ENCODE measurements at regions not wholly inside any gene's neighbourhood (a gene's known extent, or its start where the extent isn't known, plus 50 kb on each side); places are given as distances from the start of the nearest gene placed in this dataset.

GRCh38 chr7:121798453-121798840, 74.5 kb upstream of the PTPRZ1 start:
- H3K27ac ChIP-seq (ENCODE audit: low read depth, low read length) = no peak overlapping the region

GRCh38 chr7:121797657-121798452, 75.1 kb upstream of the PTPRZ1 start:
- Histone ChIP-seq H3K9ac (ENCODE audit: low read length) (no peak overlapping the region), H3K56ac (ENCODE audit: low read length) (no peak overlapping the region), H3K36me3 (ENCODE audit: control insufficient read depth, insufficient read depth, low read length) (no peaks in the 10 kb centered on the region), H4K5ac (ENCODE audit: low read length) (peak overlapping the region; percentile 78), H3K23ac (ENCODE audit: low read length) (no peak overlapping the region), H3K4ac (ENCODE audit: low read depth, low read length) (no peak overlapping the region), H3K27ac (ENCODE audit: low read depth, low read length) (peak overlapping the region; percentile 36), H3K4me3 (ENCODE audit: low read length) (no peak overlapping the region), H2BK5ac (ENCODE audit: low read length) (no peak overlapping the region), H3K18ac (ENCODE audit: low read length) (peak overlapping the region; percentile 60), H3K4me1 (ENCODE audit: control insufficient read depth, low read depth, low read length) (peaks cover 2% of the 10 kb centered on the region), H2AK5ac (ENCODE audit: low read length) (no peak overlapping the region), H2BK15ac (replicated peaks; ENCODE audit: low read depth) (no peak overlapping the region), H3K27me3 (ENCODE audit: insufficient read depth, low read length, poor library complexity) (no peaks in the 10 kb centered on the region), H3K4me2 (ENCODE audit: low read length) (no peak overlapping the region), H4K8ac (ENCODE audit: low read depth, low read length) (no peak overlapping the region), H3K79me2 (ENCODE audit: control insufficient read depth, insufficient read depth, low read length) (no peaks in the 10 kb centered on the region), H2BK120ac (ENCODE audit: low read depth, low read length) (peak overlapping the region; percentile 82), H3K79me1 (ENCODE audit: low read length) (no peaks in the 10 kb centered on the region)
- DNase-seq = peak; percentile 22
- no CpG with 5 or more reads among the region's 6 CpGs for WGBS (ENCODE audit: extremely low coverage, insufficient coverage, low lambda C conversion rate)

More at GRCh38 chr7:121798453-121798840, 74.5 kb upstream of the PTPRZ1 start:
- H3K9ac ChIP-seq (ENCODE audit: low read length) = no peak overlapping the region
- no peaks in the 10 kb centered on the region for H3K27me3 ChIP-seq (ENCODE audit: insufficient read depth, low read length, poor library complexity)
- H2AK5ac ChIP-seq (ENCODE audit: low read length) = no peak overlapping the region
- no peak overlapping the region for H4K8ac ChIP-seq (ENCODE audit: low read depth, low read length)
- no peak overlapping the region for H3K4me3 ChIP-seq (ENCODE audit: low read length)
- no peak overlapping the region for H3K4ac ChIP-seq (ENCODE audit: low read depth, low read length)
- no peak overlapping the region for H3K23ac ChIP-seq (ENCODE audit: low read length)
- H3K79me1 ChIP-seq (ENCODE audit: low read length) = no peaks in the 10 kb centered on the region
- DNase-seq = no peak
- H3K56ac ChIP-seq (ENCODE audit: low read length) = no peak overlapping the region
- peaks cover 2% of the 10 kb centered on the region for H3K4me1 ChIP-seq (ENCODE audit: control insufficient read depth, low read depth, low read length)
- no peak overlapping the region for H3K18ac ChIP-seq (ENCODE audit: low read length)
- H3K4me2 ChIP-seq (ENCODE audit: low read length) = no peak overlapping the region
- no peak overlapping the region for H2BK5ac ChIP-seq (ENCODE audit: low read length)
- no peak overlapping the region for H2BK120ac ChIP-seq (ENCODE audit: low read depth, low read length)
- H3K36me3 ChIP-seq (ENCODE audit: control insufficient read depth, insufficient read depth, low read length) = no peaks in the 10 kb centered on the region
- no CpG with 5 or more reads among the region's 2 CpGs for WGBS (ENCODE audit: extremely low coverage, insufficient coverage, low lambda C conversion rate)
- no peak overlapping the region for H4K5ac ChIP-seq (ENCODE audit: low read length)
- no peaks in the 10 kb centered on the region for H3K79me2 ChIP-seq (ENCODE audit: control insufficient read depth, insufficient read depth, low read length)
- H2BK15ac ChIP-seq (replicated peaks; ENCODE audit: low read depth) = no peak overlapping the region

GRCh38 chr7:121796936-121797656, 75.9 kb upstream of the PTPRZ1 start:
- no peak overlapping the region for H3K4me2 ChIP-seq (ENCODE audit: low read length)
- H3K36me3 ChIP-seq (ENCODE audit: control insufficient read depth, insufficient read depth, low read length) = no peaks in the 10 kb centered on the region
- no peak overlapping the region for H3K4me3 ChIP-seq (ENCODE audit: low read length)
- DNase-seq = peak; percentile 34
- no peak overlapping the region for H2BK5ac ChIP-seq (ENCODE audit: low read length)
- H3K4me1 ChIP-seq (ENCODE audit: control insufficient read depth, low read depth, low read length) = peaks cover 2% of the 10 kb centered on the region
- H2BK120ac ChIP-seq (ENCODE audit: low read depth, low read length) = no peak overlapping the region
- H3K27ac ChIP-seq (ENCODE audit: low read depth, low read length) = no peak overlapping the region
- no peaks in the 10 kb centered on the region for H3K79me2 ChIP-seq (ENCODE audit: control insufficient read depth, insufficient read depth, low read length)
- no CpG with 5 or more reads among the region's 7 CpGs for WGBS (ENCODE audit: extremely low coverage, insufficient coverage, low lambda C conversion rate)
- no peaks in the 10 kb centered on the region for H3K27me3 ChIP-seq (ENCODE audit: insufficient read depth, low read length, poor library complexity)
- no peak overlapping the region for H2BK15ac ChIP-seq (replicated peaks; ENCODE audit: low read depth)
- H4K8ac ChIP-seq (ENCODE audit: low read depth, low read length) = no peak overlapping the region
- no peak overlapping the region for H3K18ac ChIP-seq (ENCODE audit: low read length)
- H2AK5ac ChIP-seq (ENCODE audit: low read length) = no peak overlapping the region
- H3K4ac ChIP-seq (ENCODE audit: low read depth, low read length) = no peak overlapping the region
- H4K5ac ChIP-seq (ENCODE audit: low read length) = no peak overlapping the region
- H3K79me1 ChIP-seq (ENCODE audit: low read length) = no peaks in the 10 kb centered on the region
- no peak overlapping the region for H3K9ac ChIP-seq (ENCODE audit: low read length)
- H3K23ac ChIP-seq (ENCODE audit: low read length) = no peak overlapping the region
- no peak overlapping the region for H3K56ac ChIP-seq (ENCODE audit: low read length)

GRCh38 chr7:121796381-121796780, 76.6 kb upstream of the PTPRZ1 start:
- no peak overlapping the region for H3K9ac ChIP-seq (ENCODE audit: low read length)
- H3K4me3 ChIP-seq (ENCODE audit: low read length) = no peak overlapping the region
- H4K8ac ChIP-seq (ENCODE audit: low read depth, low read length) = no peak overlapping the region
- no peak overlapping the region for H3K23ac ChIP-seq (ENCODE audit: low read length)
- H2AK5ac ChIP-seq (ENCODE audit: low read length) = no peak overlapping the region
- H2BK5ac ChIP-seq (ENCODE audit: low read length) = no peak overlapping the region
- H3K27ac ChIP-seq (ENCODE audit: low read depth, low read length) = no peak overlapping the region
- no peaks in the 10 kb centered on the region for H3K79me1 ChIP-seq (ENCODE audit: low read length)
- H3K4ac ChIP-seq (ENCODE audit: low read depth, low read length) = no peak overlapping the region
- no peaks in the 10 kb centered on the region for H3K79me2 ChIP-seq (ENCODE audit: control insufficient read depth, insufficient read depth, low read length)
- H2BK15ac ChIP-seq (replicated peaks; ENCODE audit: low read depth) = no peak overlapping the region
- H2BK120ac ChIP-seq (ENCODE audit: low read depth, low read length) = no peak overlapping the region
- H3K4me2 ChIP-seq (ENCODE audit: low read length) = no peak overlapping the region
- WGBS (ENCODE audit: extremely low coverage, insufficient coverage, low lambda C conversion rate) = no CpG with 5 or more reads among the region's 4 CpGs
- peaks cover 2% of the 10 kb centered on the region for H3K4me1 ChIP-seq (ENCODE audit: control insufficient read depth, low read depth, low read length)
- no peaks in the 10 kb centered on the region for H3K36me3 ChIP-seq (ENCODE audit: control insufficient read depth, insufficient read depth, low read length)
- H3K18ac ChIP-seq (ENCODE audit: low read length) = no peak overlapping the region
- no peaks in the 10 kb centered on the region for H3K27me3 ChIP-seq (ENCODE audit: insufficient read depth, low read length, poor library complexity)
- H3K56ac ChIP-seq (ENCODE audit: low read length) = no peak overlapping the region
- DNase-seq = no peak
- H4K5ac ChIP-seq (ENCODE audit: low read length) = no peak overlapping the region

- Histone ChIP-seq H3K79me2 (ENCODE audit: control insufficient read depth, insufficient read depth, low read length) (no peaks in the 10 kb centered on the region), H3K4me2 (ENCODE audit: low read length) (no peak overlapping the region), H2BK5ac (ENCODE audit: low read length) (no peak overlapping the region), H4K5ac (ENCODE audit: low read length) (no peak overlapping the region), H3K79me1 (ENCODE audit: low read length) (no peaks in the 10 kb centered on the region), H4K8ac (ENCODE audit: low read depth, low read length) (no peak overlapping the region), H3K4ac (ENCODE audit: low read depth, low read length) (no peak overlapping the region), H2AK5ac (ENCODE audit: low read length) (no peak overlapping the region), H2BK120ac (ENCODE audit: low read depth, low read length) (no peak overlapping the region), H3K4me3 (ENCODE audit: low read length) (no peak overlapping the region), H3K18ac (ENCODE audit: low read length) (no peak overlapping the region), H3K36me3 (ENCODE audit: control insufficient read depth, insufficient read depth, low read length) (no peaks in the 10 kb centered on the region), H3K27me3 (ENCODE audit: insufficient read depth, low read length, poor library complexity) (no peaks in the 10 kb centered on the region), H3K4me1 (ENCODE audit: control insufficient read depth, low read depth, low read length) (peaks cover 2% of the 10 kb centered on the region), H3K9ac (ENCODE audit: low read length) (no peak overlapping the region), H3K27ac (ENCODE audit: low read depth, low read length) (no peak overlapping the region), H3K56ac (ENCODE audit: low read length) (no peak overlapping the region), H3K23ac (ENCODE audit: low read length) (no peak overlapping the region), H2BK15ac (replicated peaks; ENCODE audit: low read depth) (no peak overlapping the region)
- DNase-seq = no peak
- no CpG with 5 or more reads among the region's 2 CpGs for WGBS (ENCODE audit: extremely low coverage, insufficient coverage, low lambda C conversion rate)
These were observed 77.2 kb upstream of the PTPRZ1 start for GRCh38 chr7:121795736-121796135.

Data from mesendoderm (in vitro differentiated cells).